Natural killer cell (primary cell): ENCODE measurements at regions not wholly inside any gene's neighbourhood (a gene's known extent, or its start where the extent isn't known, plus 50 kb on each side); places are given as distances from the start of the nearest gene placed in this dataset.

Source experiments
- ATAC-seq, 3 donors: fragments of 150-1000 bp in 2 of 3; fragments of 200-7000 bp in 1 of 3; cut with Tn5 transposase; 1 replicate in 1 of 3; 2 replicates in 2 of 3; pipeline ENCODE4 v1.10.0; 2021; ENCODE audit warnings: mild to moderate bottlenecking in 2 of 3, moderate library complexity in 2 of 3
- DNase-seq, 2 donors: peaks; one replicate each; pipeline versions ENCODE4 v3.0.0 to v3.0.0-alpha.2; 2013 to 2021; ENCODE audit warnings: mixed read lengths in 1 of 2
- H3K27ac ChIP-seq: one replicate; pipeline ENCODE4 v1.5.1; 2013; ENCODE audit warnings: mild to moderate bottlenecking, low read length
- H3K27me3 ChIP-seq: one replicate; pipeline ENCODE4 v1.6.1; 2013; ENCODE audit warnings: low read length; ENCODE audit not compliant: control insufficient read depth, insufficient read depth
- H3K36me3 ChIP-seq: one replicate; pipeline ENCODE4 v1.6.1; 2013; ENCODE audit warnings: low read length; ENCODE audit not compliant: control insufficient read depth, insufficient read depth
- H3K4me1 ChIP-seq: one replicate; pipeline ENCODE4 v1.6.1; 2013; ENCODE audit warnings: low read length; ENCODE audit not compliant: control insufficient read depth, insufficient read depth
- H3K4me3 ChIP-seq: one replicate; pipeline ENCODE4 v1.5.1; 2013; ENCODE audit warnings: low read length
- H3K9me3 ChIP-seq: one replicate; pipeline ENCODE4 v1.6.1; 2013; ENCODE audit warnings: low read length; ENCODE audit not compliant: control insufficient read depth, insufficient read depth
- H3K27ac Mint-ChIP-seq, 2 donors: one replicate each; pipeline ENCODE4 v1.8.0; 2022; ENCODE audit warnings: mild to moderate bottlenecking in 2 of 2, mixed read lengths in 2 of 2, moderate library complexity in 1 of 2
- H3K27me3 Mint-ChIP-seq, 2 donors: one replicate each; pipeline ENCODE4 v1.8.0; 2022; ENCODE audit warnings: low read depth in 2 of 2, mixed read lengths in 2 of 2
- H3K36me3 Mint-ChIP-seq: one replicate; pipeline ENCODE4 v1.8.0; 2022; ENCODE audit warnings: mixed read lengths
- H3K4me1 Mint-ChIP-seq, 2 donors: one replicate each; pipeline ENCODE4 v1.8.0; 2022; ENCODE audit warnings: mixed read lengths in 2 of 2
- H3K4me3 Mint-ChIP-seq: one replicate; pipeline ENCODE4 v1.8.0; 2022; ENCODE audit warnings: mild to moderate bottlenecking, moderate library complexity, mixed read lengths
- H3K9me3 Mint-ChIP-seq, 2 donors: one replicate each; pipeline ENCODE4 v1.8.0; 2022; ENCODE audit warnings: mixed read lengths in 2 of 2
- WGBS: methylation state at CpG from one replicate; pipeline ENCODE4 v1.1.7; 2013; ENCODE audit warnings: missing lambda C conversion rate; ENCODE audit not compliant: insufficient coverage; 5-methylcytosine and 5-hydroxymethylcytosine counted together
- intact Hi-C: fragments of 100-400 bp; cut with micrococcal nuclease; formaldehyde crosslinking; loops from one replicate; pipeline ENCODE4 v1.14.2; 2022
- TF ChIP-seq, protein P1 (sequence below): fragments of 200-600 bp; IDR thresholded peaks from one replicate; pipeline ENCODE4 v1.8.0; 2022; ENCODE audit warnings: antibody characterized with exemption

DNA sequence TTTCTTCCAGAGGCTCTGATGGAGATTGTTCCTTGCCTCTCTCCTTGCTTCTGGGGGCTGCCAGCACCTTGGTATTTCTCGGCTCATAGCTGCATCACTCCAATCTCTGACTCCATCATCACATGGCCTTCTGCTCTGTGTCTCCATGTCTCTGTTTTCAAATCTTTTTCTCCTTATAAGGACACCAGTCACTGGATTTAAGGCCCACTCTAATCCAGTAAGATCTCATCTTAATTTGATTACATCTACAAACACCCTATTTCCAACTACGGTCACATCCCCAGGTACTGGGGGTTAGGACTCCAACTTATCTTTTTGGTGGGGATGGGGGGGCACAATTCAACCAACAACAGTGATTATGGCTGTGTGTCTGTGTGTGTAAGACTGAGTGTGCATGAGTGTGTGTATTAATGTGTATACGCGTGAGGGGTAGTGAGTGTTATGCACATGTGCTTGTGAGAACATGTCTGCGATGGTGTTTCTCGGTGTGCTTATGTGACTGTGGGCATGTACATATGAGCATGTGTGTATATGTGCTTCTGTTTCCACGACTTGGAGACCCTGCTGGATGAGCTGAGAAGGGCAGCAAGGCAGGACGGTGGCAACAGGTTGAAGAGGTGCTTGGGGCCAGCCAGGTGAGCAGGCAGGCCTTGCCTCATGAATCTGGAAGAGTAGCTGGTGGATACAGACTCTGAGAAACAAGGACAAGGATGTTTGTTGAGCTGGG is 130.5 kb downstream of the MRPL14 start:
- no peak overlapping the region for H3K4me3 Mint-ChIP-seq
- DNase-seq: no peak
- H3K9me3 Mint-ChIP-seq: no peaks in the 10 kb centered on the region
- no peak overlapping the region for H3K27ac ChIP-seq
- peaks cover 7% of the 10 kb centered on the region for H3K27me3 ChIP-seq
- no peaks in the 10 kb centered on the region for H3K36me3 Mint-ChIP-seq
- H3K9me3 ChIP-seq: no peaks in the 10 kb centered on the region
- ATAC-seq: no peak
- no peak overlapping the region for H3K27ac Mint-ChIP-seq
- 91% methylated on average over 8 of the region's 8 CpGs for WGBS
- no peak overlapping the region for H3K4me3 ChIP-seq
- peaks cover 7 to 21% of the 10 kb centered on the region in 2 donors for H3K4me1 Mint-ChIP-seq
- TF ChIP-seq, protein P1, sequence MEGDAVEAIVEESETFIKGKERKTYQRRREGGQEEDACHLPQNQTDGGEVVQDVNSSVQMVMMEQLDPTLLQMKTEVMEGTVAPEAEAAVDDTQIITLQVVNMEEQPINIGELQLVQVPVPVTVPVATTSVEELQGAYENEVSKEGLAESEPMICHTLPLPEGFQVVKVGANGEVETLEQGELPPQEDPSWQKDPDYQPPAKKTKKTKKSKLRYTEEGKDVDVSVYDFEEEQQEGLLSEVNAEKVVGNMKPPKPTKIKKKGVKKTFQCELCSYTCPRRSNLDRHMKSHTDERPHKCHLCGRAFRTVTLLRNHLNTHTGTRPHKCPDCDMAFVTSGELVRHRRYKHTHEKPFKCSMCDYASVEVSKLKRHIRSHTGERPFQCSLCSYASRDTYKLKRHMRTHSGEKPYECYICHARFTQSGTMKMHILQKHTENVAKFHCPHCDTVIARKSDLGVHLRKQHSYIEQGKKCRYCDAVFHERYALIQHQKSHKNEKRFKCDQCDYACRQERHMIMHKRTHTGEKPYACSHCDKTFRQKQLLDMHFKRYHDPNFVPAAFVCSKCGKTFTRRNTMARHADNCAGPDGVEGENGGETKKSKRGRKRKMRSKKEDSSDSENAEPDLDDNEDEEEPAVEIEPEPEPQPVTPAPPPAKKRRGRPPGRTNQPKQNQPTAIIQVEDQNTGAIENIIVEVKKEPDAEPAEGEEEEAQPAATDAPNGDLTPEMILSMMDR: no peak
- H3K36me3 ChIP-seq: no peaks in the 10 kb centered on the region
- intact Hi-C loops: no loop called here
- peaks cover 13 to 14% of the 10 kb centered on the region in 2 donors for H3K27me3 Mint-ChIP-seq
- H3K4me1 ChIP-seq: no peaks in the 10 kb centered on the region

DNA sequence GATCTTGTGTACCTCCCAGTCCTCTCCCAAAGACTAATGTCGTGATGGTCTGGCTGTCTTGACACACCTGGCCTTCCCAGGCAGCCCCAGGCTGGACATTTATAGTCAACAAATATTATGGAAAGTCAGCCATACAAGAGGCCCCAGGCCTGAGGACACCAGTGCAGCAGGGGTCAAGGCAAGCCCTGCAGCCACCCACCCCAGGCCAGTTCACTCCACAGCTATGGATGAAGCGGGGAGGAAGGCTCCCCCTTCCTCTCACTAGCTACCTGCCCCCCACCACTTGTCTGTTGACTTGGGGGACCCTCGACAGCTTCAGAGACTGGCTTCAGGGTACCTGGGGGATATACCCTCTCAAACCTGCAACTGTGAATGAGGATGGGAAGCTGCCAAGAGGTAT is 132.1 kb downstream of the MRPL14 start:
- Mint-ChIP-seq H3K9me3 (no peaks in the 10 kb centered on the region), H3K4me1 (peaks cover 7 to 8% of the 10 kb centered on the region in 2 donors), H3K4me3 (no peak overlapping the region), H3K27me3 (peaks cover 2 to 6% of the 10 kb centered on the region in 2 donors), H3K27ac (no peak overlapping the region), H3K36me3 (no peaks in the 10 kb centered on the region)
- DNase-seq (no peak), ATAC-seq (no peak)
- WGBS: 80% methylated on average over 3 of the region's 3 CpGs
- no peak overlapping the region for H3K4me3 ChIP-seq
- no peaks in the 10 kb centered on the region for H3K4me1 ChIP-seq
- no peaks in the 10 kb centered on the region for H3K27me3 ChIP-seq
- H3K9me3 ChIP-seq: no peaks in the 10 kb centered on the region
- intact Hi-C loops: no loop called here
- H3K36me3 ChIP-seq: no peaks in the 10 kb centered on the region
- H3K27ac ChIP-seq: no peak overlapping the region
- TF ChIP-seq, protein P1: no peak

DNA sequence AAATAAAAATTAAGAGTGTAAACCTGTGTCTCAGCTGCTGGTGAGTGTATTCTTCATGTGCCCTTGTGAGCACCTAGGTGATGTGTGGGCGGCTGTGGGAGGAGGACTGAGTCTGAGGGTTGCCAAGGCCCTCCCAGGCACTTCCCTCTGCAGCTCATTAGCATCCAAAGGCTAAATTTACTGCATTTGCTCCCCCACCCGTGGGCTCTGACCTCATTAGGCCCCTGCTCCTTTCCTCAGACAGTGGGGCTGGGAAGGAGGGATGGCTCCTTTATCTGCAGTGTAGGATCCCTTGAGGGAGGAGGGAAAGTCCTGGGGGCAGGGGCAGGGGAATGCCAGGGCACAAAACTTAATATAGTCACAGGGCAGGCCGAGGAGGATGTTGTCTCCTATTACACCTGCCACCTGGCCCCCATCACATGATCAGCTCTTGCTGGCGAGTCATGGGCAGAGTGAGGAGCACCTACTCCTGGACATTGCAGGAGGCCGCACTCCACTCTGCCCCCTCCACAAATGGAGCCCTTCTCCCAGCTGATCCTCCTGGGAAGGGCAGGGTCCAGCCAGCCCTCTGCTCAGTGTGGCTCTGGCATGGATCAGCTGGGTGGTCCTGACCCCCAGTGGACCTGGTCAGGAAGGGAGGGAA is 133.2 kb downstream of the MRPL14 start:
- ATAC-seq (no peak), DNase-seq (no peak)
- no peaks in the 10 kb centered on the region for H3K4me1 ChIP-seq
- intact Hi-C loops: no loop called here
- Mint-ChIP-seq H3K36me3 (no peaks in the 10 kb centered on the region), H3K27ac (no peak overlapping the region), H3K27me3 (peaks cover 0 to 2% of the 10 kb centered on the region in 2 donors), H3K9me3 (no peaks in the 10 kb centered on the region), H3K4me1 (peaks cover 7 to 8% of the 10 kb centered on the region in 2 donors), H3K4me3 (no peak overlapping the region)
- WGBS: 76% methylated on average over 5 of the region's 5 CpGs
- H3K4me3 ChIP-seq: no peak overlapping the region
- H3K36me3 ChIP-seq: no peaks in the 10 kb centered on the region
- TF ChIP-seq, protein P1: no peak
- H3K27ac ChIP-seq: no peak overlapping the region
- no peaks in the 10 kb centered on the region for H3K27me3 ChIP-seq
- H3K9me3 ChIP-seq: no peaks in the 10 kb centered on the region
